CMK (cell line): ENCODE measurements at regions not wholly inside any gene's neighbourhood (a gene's known extent, or its start where the extent isn't known, plus 50 kb on each side); places are given as distances from the start of the nearest gene placed in this dataset.
"Not testable (repeated sequence)": the region's sequence is repeated elsewhere in the genome, so short reads cannot be mapped to it uniquely, and the experiment has no call there.

Source experiments
- DNase-seq: peaks from one replicate; pipeline ENCODE4 v3.0.0-alpha.2; 2010; ENCODE audit warnings: low read depth

DNA sequence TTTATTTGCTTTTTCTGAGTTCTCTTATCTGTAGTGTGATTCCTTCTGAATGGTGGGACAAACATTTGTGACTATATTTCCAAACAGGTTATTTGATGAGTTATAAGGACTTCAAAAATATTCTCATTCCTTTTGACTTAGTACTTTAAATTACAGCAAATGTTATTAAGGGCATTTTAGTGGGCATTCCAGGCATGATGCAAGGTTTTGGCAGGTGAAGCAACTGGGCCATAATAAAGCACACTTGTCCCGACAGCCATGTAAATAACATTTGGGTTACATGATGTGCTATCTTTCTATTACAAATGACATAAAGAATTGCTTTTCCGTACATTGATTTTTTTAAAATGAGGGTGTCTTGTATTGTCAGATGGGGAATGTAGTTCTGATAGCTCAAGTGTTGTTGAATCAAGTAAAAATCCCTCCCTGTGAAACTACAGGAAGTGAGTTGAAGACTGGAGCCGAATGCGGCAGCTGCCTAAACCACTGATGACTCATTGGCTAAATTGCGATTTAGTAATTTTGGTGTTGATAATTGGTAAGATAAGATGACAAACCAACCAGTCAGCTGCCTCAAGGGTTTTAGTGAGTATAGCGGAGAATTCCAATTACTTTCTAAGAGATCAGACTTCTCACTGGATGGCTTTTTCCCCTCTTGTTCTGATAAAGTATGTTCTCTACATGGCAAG, 231.3 kb upstream of the NPY start:
- DNase-seq: no peak

DNA sequence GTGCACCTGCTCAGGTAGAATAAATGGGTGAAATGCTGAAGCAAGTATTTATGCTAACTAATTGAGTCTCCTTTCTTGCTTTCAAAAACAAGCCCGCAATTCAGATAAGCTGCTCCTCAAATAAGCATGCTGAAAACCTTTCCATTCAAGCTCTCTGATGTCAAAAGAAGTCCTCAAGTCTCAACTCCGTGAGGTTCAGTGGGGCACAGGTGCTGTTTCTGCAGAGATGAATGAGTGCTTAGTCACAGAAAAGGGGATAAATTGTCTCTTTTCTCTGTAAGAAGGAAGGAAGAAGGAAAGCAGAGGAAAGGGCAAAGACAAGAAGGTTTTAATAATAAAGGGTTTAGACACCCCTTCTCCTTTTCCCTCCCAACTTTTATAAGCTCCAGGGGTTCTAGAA, 229.8 kb upstream of the NPY start:
- DNase-seq: no peak

- DNase-seq: no peak
Observed at GRCh38 chr7:24057243-24057642, 226.7 kb upstream of the NPY start.

DNA sequence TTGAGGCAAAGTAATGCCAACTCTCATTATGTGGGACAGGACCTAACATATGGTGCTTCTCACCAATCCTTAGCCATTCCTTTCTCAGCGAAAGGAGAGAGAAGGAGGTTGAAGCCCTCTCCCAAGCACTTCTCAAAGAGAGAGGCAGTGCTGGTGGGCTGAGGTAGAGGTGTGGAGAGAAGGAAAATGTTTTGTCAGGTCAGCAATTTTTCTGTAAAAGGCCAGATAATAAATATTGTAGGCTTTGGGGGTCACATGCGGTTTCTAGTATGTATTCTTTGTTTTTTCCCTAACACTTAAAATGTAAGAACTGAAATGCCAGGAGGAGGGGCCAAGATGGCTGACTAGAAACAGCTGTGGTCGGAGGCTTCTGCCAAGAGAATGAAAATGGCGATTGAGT, 225.0 kb upstream of the NPY start:
- DNase-seq: no peak

DNA sequence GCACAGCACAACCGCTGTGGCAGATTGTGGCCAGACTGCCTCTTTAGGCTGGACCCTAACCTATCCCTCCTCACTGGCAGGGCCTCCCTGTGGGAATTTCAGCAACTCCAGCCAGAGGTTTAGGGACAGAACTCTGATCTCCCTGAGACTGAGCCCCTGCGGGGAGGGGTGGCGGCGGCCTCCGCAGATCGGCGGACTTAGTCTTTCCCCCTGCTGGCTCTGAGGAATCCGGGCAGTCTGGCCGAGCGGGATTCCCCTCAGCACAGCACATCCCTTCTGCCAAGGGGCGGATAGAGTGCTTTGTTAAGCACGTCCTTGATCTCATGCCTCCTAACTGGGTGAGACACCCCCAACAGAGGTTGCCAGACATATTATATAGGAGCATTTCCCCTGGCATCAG, 224.2 kb upstream of the NPY start:
- no peak for DNase-seq

- no peak for DNase-seq
Observed at GRCh38 chr7:24063721-24064120, 220.3 kb upstream of the NPY start.

DNA sequence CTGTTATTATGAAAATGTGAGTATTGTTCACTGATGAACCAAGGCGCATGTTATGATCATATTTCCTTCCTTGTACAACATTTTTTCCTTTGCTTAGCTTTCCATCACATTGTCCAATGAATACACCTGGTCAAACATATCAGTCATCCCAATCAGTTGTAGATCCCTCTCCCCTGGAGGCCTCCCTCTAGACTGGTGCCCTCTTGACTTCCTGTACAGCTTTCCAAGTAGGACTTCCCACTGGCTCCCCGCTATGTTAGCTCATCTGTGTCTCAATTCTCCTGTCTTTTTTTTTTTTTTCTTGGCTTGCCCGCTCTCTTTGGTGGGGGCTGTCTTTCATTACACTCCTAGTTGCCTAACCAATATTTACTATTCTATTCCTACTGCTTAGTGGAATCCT, 214.2 kb upstream of the NPY start:
- no peak for DNase-seq

DNA sequence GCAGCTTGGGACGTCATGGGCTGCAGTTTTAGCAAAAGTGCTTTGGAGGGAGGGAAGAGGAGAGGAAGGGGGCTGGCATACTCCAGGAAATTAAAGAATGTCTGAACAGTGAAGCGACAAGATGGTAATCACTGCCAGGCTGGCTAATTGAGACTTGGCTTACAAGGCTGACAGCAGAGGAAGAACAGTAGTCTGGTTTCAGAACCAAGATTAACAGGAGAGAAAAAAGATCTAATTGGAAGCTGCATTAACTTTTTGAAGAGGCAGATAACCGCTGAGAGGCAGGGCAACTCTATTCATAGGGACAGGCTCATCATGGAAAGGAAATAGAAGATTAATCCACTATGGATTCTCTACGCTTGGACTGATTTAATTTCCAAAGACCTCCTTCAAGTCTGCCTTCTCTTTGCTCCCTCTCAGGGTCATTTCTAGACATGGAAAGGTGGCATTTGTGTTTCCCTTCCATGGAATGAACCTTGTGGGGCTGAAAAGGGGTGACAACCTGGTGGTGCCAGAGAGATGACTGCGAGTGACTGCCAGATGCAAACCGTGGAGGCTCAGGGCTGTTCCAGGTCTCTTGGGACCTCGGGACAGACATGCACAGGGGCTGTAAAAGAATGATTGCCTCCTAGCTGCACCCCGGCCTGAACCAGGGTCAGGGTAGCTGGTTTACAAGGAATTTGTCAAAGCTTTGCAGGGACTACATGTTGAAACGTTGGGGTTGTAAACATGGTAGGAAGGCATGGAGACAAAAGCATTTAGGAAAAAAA, 210.2 kb upstream of the NPY start:
- DNase-seq: no peak

GRCh38 chr7:24075426-24075810, 208.6 kb upstream of the NPY start:
- DNase-seq: no peak

- no peak for DNase-seq
Observed at GRCh38 chr7:24082826-24083225, 201.2 kb upstream of the NPY start.

GRCh38 chr7:24102988-24103387, 181.0 kb upstream of the NPY start:
- no peak for DNase-seq

DNA sequence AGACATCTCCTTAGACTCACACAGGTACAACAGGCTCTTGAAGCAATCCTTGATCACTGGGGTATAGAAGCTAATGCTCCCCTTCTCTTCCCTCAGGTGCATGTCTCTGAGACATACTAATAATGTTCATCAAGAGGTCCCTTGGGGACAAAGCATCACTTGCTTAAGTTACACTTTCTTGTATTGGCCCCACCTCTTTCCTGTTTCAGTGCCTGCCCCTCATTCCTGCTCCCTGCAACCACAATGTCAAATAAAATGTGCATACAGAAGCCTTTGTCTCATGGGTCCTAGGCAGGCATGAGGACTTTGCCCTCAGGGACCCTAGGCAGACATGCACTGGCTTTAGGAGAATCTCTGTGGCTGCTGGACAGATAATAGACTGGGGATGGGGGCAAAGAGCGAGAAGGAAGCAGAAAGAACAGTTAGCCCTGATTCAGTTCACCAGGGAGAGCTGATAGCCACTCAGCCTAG, 175.0 kb upstream of the NPY start:
- no peak for DNase-seq

- no peak for DNase-seq
Observed at GRCh38 chr7:24110056-24110455, 173.9 kb upstream of the NPY start.

GRCh38 chr7:24113506-24113905, 170.5 kb upstream of the NPY start:
- DNase-seq: no peak

DNA sequence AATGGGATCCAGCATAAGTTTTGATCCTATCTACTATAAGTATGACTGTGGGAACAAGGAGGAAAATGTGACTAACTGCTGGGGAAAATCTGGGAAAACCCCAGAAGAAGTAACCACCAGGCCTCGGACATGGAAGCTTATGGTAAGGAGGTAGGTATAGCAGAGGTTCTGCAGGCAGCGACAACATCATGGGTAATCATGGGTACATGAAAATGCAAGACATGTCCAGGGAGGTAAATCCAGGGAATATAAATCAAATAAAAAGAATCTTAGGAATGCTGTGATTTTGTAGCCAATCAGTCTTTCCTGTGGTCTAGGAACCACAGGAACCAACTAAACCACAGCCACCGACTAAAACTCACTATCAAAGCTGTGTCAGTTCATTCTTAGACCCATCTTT, 168.3 kb upstream of the NPY start:
- DNase-seq: no peak

DNA sequence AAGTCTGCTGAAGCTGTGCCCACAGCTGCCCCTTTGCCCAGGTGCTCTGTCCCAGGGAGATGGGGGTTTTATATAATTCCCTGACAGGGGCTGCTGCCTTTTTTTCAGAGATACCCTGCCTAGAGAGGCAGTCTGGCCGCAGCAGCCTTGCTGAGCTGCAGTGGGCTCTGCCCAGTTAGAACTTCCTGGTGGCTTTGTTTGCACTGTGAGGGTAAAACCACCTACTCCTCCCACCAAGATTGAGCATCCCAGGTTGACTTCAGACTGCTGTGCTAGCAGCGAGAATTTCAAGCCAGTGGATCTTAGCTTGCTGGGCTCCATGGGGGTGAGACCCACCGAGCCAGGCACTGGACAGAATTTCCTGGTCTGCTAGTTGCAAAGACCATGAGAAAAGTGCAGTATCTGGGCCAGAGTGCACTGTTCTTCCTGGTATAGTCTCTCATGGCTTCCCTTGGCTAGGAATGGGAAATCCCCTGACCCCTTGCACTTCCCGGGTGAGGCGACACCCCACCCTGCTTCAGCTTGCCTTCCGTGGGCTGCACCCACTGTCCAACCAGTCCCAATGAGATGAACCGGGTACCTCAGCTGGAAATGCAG, 166.0 kb upstream of the NPY start:
- not testable (repeated sequence) for DNase-seq

DNA sequence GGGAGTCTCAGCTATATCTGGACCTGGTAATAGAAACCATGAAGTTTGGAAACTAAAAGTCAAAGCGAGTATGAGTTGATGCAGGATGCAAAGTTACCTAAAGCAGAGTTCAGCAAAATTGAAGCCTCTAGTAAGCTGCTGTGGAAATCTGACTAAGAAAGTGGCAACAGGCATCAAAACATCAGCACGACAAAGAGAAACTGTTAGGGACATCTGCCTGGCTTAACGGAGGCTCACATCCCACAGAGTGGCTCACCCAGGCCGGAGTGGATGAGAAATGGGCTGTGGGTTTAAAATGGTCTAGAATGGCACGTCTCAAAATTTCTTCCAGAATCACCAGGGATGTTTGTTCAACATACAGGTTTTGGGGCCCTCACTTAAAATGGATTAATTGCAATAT, 164.1 kb upstream of the NPY start:
- no peak for DNase-seq

DNA sequence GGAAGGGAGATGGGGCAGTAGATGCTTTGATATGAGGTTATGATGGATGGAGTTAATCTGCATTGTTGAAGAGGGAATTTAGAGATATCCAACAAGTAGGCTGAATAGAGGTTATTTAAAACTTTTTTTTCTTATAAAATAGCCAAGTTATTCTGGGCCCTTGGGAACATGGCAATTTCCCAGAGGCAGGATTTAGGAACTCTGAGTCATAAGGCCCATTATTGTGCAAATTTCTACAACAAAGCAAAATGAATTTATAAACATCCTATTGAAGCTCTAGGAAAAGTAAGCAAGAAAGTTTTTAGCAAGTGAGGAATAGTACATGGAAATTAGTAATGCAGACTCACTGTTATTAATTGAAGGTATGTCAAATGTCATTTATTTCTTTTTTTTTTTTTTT, 160.9 kb upstream of the NPY start:
- no peak for DNase-seq

DNA sequence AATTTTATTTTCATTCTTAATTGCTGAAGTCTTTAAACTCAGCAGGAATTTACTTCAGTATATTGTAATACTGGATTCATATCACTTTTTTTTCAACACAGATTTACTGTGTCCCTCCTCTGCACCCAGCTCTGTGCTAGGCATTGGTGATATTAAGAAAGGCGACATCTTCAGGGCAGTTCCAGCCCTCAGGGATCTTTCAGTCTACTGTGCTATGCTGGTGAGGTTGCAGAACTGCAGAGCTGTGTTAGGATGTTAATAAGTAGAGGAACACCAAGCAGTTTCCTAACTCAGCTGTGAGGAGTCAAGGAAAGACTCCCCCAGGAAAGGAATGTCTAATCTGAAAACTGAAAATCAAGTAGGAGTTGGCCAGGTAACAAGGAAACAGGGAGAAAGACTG, 158.2 kb upstream of the NPY start:
- no peak for DNase-seq

- DNase-seq: no peak
Observed at GRCh38 chr7:24127930-24128329, 156.1 kb upstream of the NPY start.

DNA sequence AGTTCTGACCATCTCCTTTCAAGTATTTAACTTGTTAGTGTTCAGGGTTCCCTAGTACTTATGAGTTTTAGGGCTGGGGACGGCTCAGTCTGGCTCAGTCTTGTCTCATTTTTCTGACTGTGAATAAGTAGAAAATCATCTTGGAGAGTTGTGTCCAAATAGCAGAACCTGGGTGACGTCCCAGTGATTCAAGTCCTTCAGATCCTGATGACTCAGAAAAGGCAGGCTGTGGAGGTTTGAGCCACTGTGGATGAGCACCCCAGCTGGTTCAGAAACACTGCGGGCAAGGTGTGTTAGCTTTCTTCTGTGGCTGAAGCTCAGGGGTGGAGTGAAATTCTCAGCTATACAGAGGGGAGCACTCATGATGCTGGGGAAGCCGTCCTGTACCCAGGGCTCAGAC, 154.4 kb upstream of the NPY start:
- no peak for DNase-seq

GRCh38 chr7:24130631-24131030, 153.4 kb upstream of the NPY start:
- DNase-seq: no peak

GRCh38 chr7:24133691-24134090, 150.3 kb upstream of the NPY start:
- no peak for DNase-seq
